ENCODE measurements at regions not wholly inside any gene's neighbourhood (a gene's known extent, or its start where the extent isn't known, plus 50 kb on each side); places are given as distances from the start of the nearest gene placed in this dataset.

GRCh38 chr1:37244815-37245214, 210.5 kb upstream of the GRIK3 start:
- H4K20me1 ChIP-seq (ENCODE audit: control insufficient read depth, extremely low read depth, insufficient read depth, low read length), result no peaks in the 10 kb centered on the region
- TF ChIP-seq CTCF (conservative IDR thresholded peaks at IDR 0.05 in 1 of 2, IDR thresholded peaks at IDR 0.05 in 1 of 2; ENCODE audit: low read depth in 1 of 2, low read length in 2 of 2) (no peak), EZH2 (IDR thresholded peaks at IDR 0.05; ENCODE audit: low read length, missing control alignments) (no peak)
- no peak overlapping the region for H3K4me2 ChIP-seq (ENCODE audit: extremely low read depth, insufficient read depth, low read length)
- no peaks in the 10 kb centered on the region for H3K79me2 ChIP-seq (ENCODE audit: control insufficient read depth, insufficient read depth, low read length)
- no peak overlapping the region for H3K27ac ChIP-seq (ENCODE audit: insufficient read depth, low read length)
- no peak overlapping the region for H2AFZ ChIP-seq (ENCODE audit: low read length)
- H3K4me1 ChIP-seq (ENCODE audit: control insufficient read depth, extremely low read depth, insufficient read depth, low read length), result no peaks in the 10 kb centered on the region
- no peaks in the 10 kb centered on the region for H3K27me3 ChIP-seq (ENCODE audit: control insufficient read depth, insufficient read depth, low read length)
- no peaks in the 10 kb centered on the region for H3K9me3 ChIP-seq (ENCODE audit: control insufficient read depth, insufficient read depth, low read depth, low read length)
- no peaks in the 10 kb centered on the region for H3K36me3 ChIP-seq (ENCODE audit: control insufficient read depth, insufficient read depth, low read length)
- H3K4me3 ChIP-seq (replicated peaks in 1 of 4; ENCODE audit: control extremely low read depth in 1 of 4, insufficient read depth in 1 of 4, low read depth in 3 of 4, low read length in 4 of 4), result no peak overlapping the region
- no peak overlapping the region for H3K9ac ChIP-seq (ENCODE audit: insufficient read depth, low read length)
- DNase-seq (ENCODE audit: low read depth in 2 of 2), result no peak

- Histone ChIP-seq H3K4me2 (ENCODE audit: extremely low read depth, insufficient read depth, low read length) (no peak overlapping the region), H3K79me2 (ENCODE audit: control insufficient read depth, insufficient read depth, low read length) (no peaks in the 10 kb centered on the region), H3K27ac (ENCODE audit: insufficient read depth, low read length) (no peak overlapping the region), H3K36me3 (ENCODE audit: control insufficient read depth, insufficient read depth, low read length) (no peaks in the 10 kb centered on the region), H2AFZ (ENCODE audit: low read length) (no peak overlapping the region), H3K4me3 (replicated peaks in 1 of 4; ENCODE audit: control extremely low read depth in 1 of 4, insufficient read depth in 1 of 4, low read depth in 3 of 4, low read length in 4 of 4) (no peak overlapping the region), H3K9ac (ENCODE audit: insufficient read depth, low read length) (no peak overlapping the region), H4K20me1 (ENCODE audit: control insufficient read depth, extremely low read depth, insufficient read depth, low read length) (no peaks in the 10 kb centered on the region), H3K9me3 (ENCODE audit: control insufficient read depth, insufficient read depth, low read depth, low read length) (no peaks in the 10 kb centered on the region), H3K4me1 (ENCODE audit: control insufficient read depth, extremely low read depth, insufficient read depth, low read length) (no peaks in the 10 kb centered on the region), H3K27me3 (ENCODE audit: control insufficient read depth, insufficient read depth, low read length) (no peaks in the 10 kb centered on the region)
- TF ChIP-seq CTCF (conservative IDR thresholded peaks at IDR 0.05 in 1 of 2, IDR thresholded peaks at IDR 0.05 in 1 of 2; ENCODE audit: low read depth in 1 of 2, low read length in 2 of 2) (no peak), EZH2 (IDR thresholded peaks at IDR 0.05; ENCODE audit: low read length, missing control alignments) (no peak)
- DNase-seq (ENCODE audit: low read depth in 2 of 2), result no peak
Observed at GRCh38 chr1:37246631-37247030, 212.3 kb upstream of the GRIK3 start.

- Histone ChIP-seq H3K79me2 (ENCODE audit: control insufficient read depth, insufficient read depth, low read length) (no peaks in the 10 kb centered on the region), H3K36me3 (ENCODE audit: control insufficient read depth, insufficient read depth, low read length) (no peaks in the 10 kb centered on the region), H2AFZ (ENCODE audit: low read length) (no peak overlapping the region), H3K4me3 (replicated peaks in 1 of 4; ENCODE audit: control extremely low read depth in 1 of 4, insufficient read depth in 1 of 4, low read depth in 3 of 4, low read length in 4 of 4) (no peak overlapping the region), H3K27me3 (ENCODE audit: control insufficient read depth, insufficient read depth, low read length) (no peaks in the 10 kb centered on the region), H3K27ac (ENCODE audit: insufficient read depth, low read length) (no peak overlapping the region), H3K9me3 (ENCODE audit: control insufficient read depth, insufficient read depth, low read depth, low read length) (no peaks in the 10 kb centered on the region), H3K4me1 (ENCODE audit: control insufficient read depth, extremely low read depth, insufficient read depth, low read length) (no peaks in the 10 kb centered on the region), H3K4me2 (ENCODE audit: extremely low read depth, insufficient read depth, low read length) (no peak overlapping the region), H3K9ac (ENCODE audit: insufficient read depth, low read length) (no peak overlapping the region), H4K20me1 (ENCODE audit: control insufficient read depth, extremely low read depth, insufficient read depth, low read length) (no peaks in the 10 kb centered on the region)
- TF ChIP-seq EZH2 (IDR thresholded peaks at IDR 0.05; ENCODE audit: low read length, missing control alignments), result no peak
- no peak for TF ChIP-seq CTCF (conservative IDR thresholded peaks at IDR 0.05 in 1 of 2, IDR thresholded peaks at IDR 0.05 in 1 of 2; ENCODE audit: low read depth in 1 of 2, low read length in 2 of 2)
- no peak for DNase-seq (ENCODE audit: low read depth in 2 of 2)
Observed at GRCh38 chr1:37250371-37250770, 216.1 kb upstream of the GRIK3 start.

Measured in fibroblast of lung (primary cell).